Mammary epithelial cell (primary cell): ENCODE measurements at regions not wholly inside any gene's neighbourhood (a gene's known extent, or its start where the extent isn't known, plus 50 kb on each side); places are given as distances from the start of the nearest gene placed in this dataset.

Experiments
- CTCF ChIP-seq, 2 donors: IDR thresholded peaks in 1 of 2; conservative IDR thresholded peaks in 1 of 2; 2 replicates each; pipeline ENCODE4 v1.5.1; 2011 to 2012; ENCODE audit warnings: inconsistent platforms in 2 of 2, low read length in 2 of 2, mild to moderate bottlenecking in 2 of 2, control low read depth in 1 of 2, low read depth in 1 of 2; ENCODE audit not compliant: insufficient read depth in 1 of 2; ENCODE audit errors: extremely low read depth in 1 of 2
- EZH2 ChIP-seq: IDR thresholded peaks from 2 replicates; pipeline ENCODE4 v1.6.1; 2012; ENCODE audit warnings: low read length, inconsistent platforms, borderline replicate concordance

- TF ChIP-seq CTCF (conservative IDR thresholded peaks at IDR 0.05 in 1 of 2, IDR thresholded peaks at IDR 0.05 in 1 of 2; ENCODE audit: extremely low read depth in 1 of 2, insufficient read depth in 1 of 2, low read depth in 1 of 2, low read length in 2 of 2) (no peak), EZH2 (no peak)
These were observed 115.0 kb upstream of the FOXA2 start for GRCh38 chr20:22699396-22699795.
